GM23338 (cell line): ENCODE measurements at regions not wholly inside any gene's neighbourhood (a gene's known extent, or its start where the extent isn't known, plus 50 kb on each side); places are given as distances from the start of the nearest gene placed in this dataset.
"Not testable (repeated sequence)": the region's sequence is repeated elsewhere in the genome, so short reads cannot be mapped to it uniquely, and the experiment has no call there.

Source experiments
- ATAC-seq: fragments of 200-7000 bp; cut with Tn5 transposase; 3 replicates; pipeline ENCODE4 v1.9.1; 2020
- DNase-seq: peaks from one replicate; pipeline ENCODE4 v3.0.0-alpha.2; 2015; ENCODE audit warnings: low spot score
- H2AFZ ChIP-seq: fragments of 200-600 bp; sonication (generic); 2 replicates; pipeline ENCODE4 v1.8.0; 2016; ENCODE audit warnings: antibody characterized with exemption, mild to moderate bottlenecking, moderate library complexity
- H3F3A ChIP-seq: fragments of 200-600 bp; sonication (generic); replicated peaks from 2 replicates; pipeline ENCODE4 v1.8.0; 2017; ENCODE audit warnings: antibody characterized with exemption, mixed run types, low read depth
- H3K27ac ChIP-seq: fragments of 200-600 bp; sonication (generic); 2 replicates; pipeline ENCODE4 v1.6.1; 2016; ENCODE audit warnings: low read depth
- H3K27me3 ChIP-seq: fragments of 200-600 bp; sonication (generic); 2 replicates; pipeline ENCODE4 v1.8.0; 2016; ENCODE audit warnings: mild to moderate bottlenecking, mixed run types, moderate library complexity; ENCODE audit not compliant: insufficient read depth
- H3K36me3 ChIP-seq: fragments of 200-600 bp; sonication (generic); 2 replicates; pipeline ENCODE4 v1.8.0; 2016; ENCODE audit warnings: mild to moderate bottlenecking; ENCODE audit not compliant: insufficient read depth
- H3K4me1 ChIP-seq: fragments of 200-600 bp; sonication (generic); 2 replicates; pipeline ENCODE4 v1.8.0; 2016; ENCODE audit warnings: mild to moderate bottlenecking, moderate library complexity; ENCODE audit not compliant: insufficient read depth
- H3K4me2 ChIP-seq: fragments of 200-600 bp; sonication (generic); 2 replicates; pipeline ENCODE4 v1.7.1; 2017; ENCODE audit warnings: mixed run types
- H3K4me3 ChIP-seq: fragments of 200-600 bp; sonication (generic); 2 replicates; pipeline ENCODE4 v1.6.1; 2016; ENCODE audit warnings: mixed run types
- H3K79me2 ChIP-seq: fragments of 200-600 bp; sonication (generic); replicated peaks from 2 replicates; pipeline ENCODE4 v1.8.0; 2017; ENCODE audit warnings: mild to moderate bottlenecking; ENCODE audit not compliant: insufficient read depth
- H3K9me2 ChIP-seq: fragments of 200-600 bp; sonication (generic); 2 replicates; pipeline ENCODE4 v1.8.0; 2017; ENCODE audit not compliant: insufficient read depth
- H4K20me1 ChIP-seq: fragments of 200-600 bp; sonication (generic); replicated peaks from 2 replicates; pipeline ENCODE4 v1.8.0; 2017; ENCODE audit warnings: mild to moderate bottlenecking; ENCODE audit not compliant: insufficient read depth
- H3K27ac Mint-ChIP-seq: 2 replicates; pipeline ENCODE4 v1.8.0; 2020; ENCODE audit warnings: inconsistent platforms, mild to moderate bottlenecking, moderate library complexity, mixed read lengths
- H3K27me3 Mint-ChIP-seq: 3 replicates; pipeline ENCODE4 v1.8.0; 2022; ENCODE audit warnings: low read depth, mild to moderate bottlenecking, moderate library complexity, mixed read lengths, inconsistent platforms; ENCODE audit not compliant: insufficient read depth, poor library complexity
- H3K36me3 Mint-ChIP-seq: 3 replicates; pipeline ENCODE4 v1.8.0; 2021; ENCODE audit warnings: low read depth, mild to moderate bottlenecking, inconsistent platforms, moderate library complexity, mixed read lengths
- H3K4me1 Mint-ChIP-seq: 3 replicates; pipeline ENCODE4 v1.8.0; 2020; ENCODE audit warnings: mild to moderate bottlenecking, inconsistent platforms, mixed read lengths
- H3K4me3 Mint-ChIP-seq: 3 replicates; pipeline ENCODE4 v1.8.0; 2021; ENCODE audit warnings: moderate library complexity, mild to moderate bottlenecking, inconsistent platforms, mixed read lengths
- H3K9me3 Mint-ChIP-seq: 3 replicates; pipeline ENCODE4 v1.8.0; 2020; ENCODE audit warnings: moderate library complexity, mild to moderate bottlenecking, inconsistent platforms, mixed read lengths
- CTCF ChIP-seq, 2 experiments: fragments of 200-600 bp in 1 of 2; sonication (generic) in 1 of 2; conservative IDR thresholded peaks; 2 replicates each; pipeline versions ENCODE4 v1.5.1 to v1.6.1; 2016 to 2017; ENCODE audit warnings: antibody characterized with exemption in 2 of 2, low read depth in 2 of 2, mild to moderate bottlenecking in 2 of 2, moderate library complexity in 1 of 2
- ETS1 ChIP-seq: IDR thresholded peaks from 2 replicates; pipeline ENCODE4 v1.6.1; 2016; ENCODE audit warnings: antibody characterized with exemption
- EZH2 ChIP-seq: fragments of 200-600 bp; sonication (generic); IDR thresholded peaks from one replicate; pipeline ENCODE4 v1.8.0; 2017; ENCODE audit warnings: antibody characterized with exemption, mild to moderate bottlenecking, low read depth; ENCODE audit not compliant: unreplicated experiment
- JUNB ChIP-seq: IDR thresholded peaks from one replicate; pipeline ENCODE4 v1.6.1; 2016; ENCODE audit warnings: antibody characterized with exemption; ENCODE audit not compliant: unreplicated experiment
- POLR2AphosphoS5 ChIP-seq: IDR thresholded peaks from 2 replicates; pipeline ENCODE4 v1.6.1; 2016; ENCODE audit warnings: antibody characterized with exemption, low read depth
- REST ChIP-seq: IDR thresholded peaks from one replicate; pipeline ENCODE4 v1.6.1; 2018; ENCODE audit warnings: antibody characterized with exemption; ENCODE audit not compliant: unreplicated experiment
- ZNF114 ChIP-seq: fragments of 250-450 bp; sonication (Bioruptor Pico); IDR thresholded peaks from 2 replicates; pipeline ENCODE4 v1.5.0; 2020; ENCODE audit warnings: mild to moderate bottlenecking, moderate library complexity

- DNase-seq: not testable (repeated sequence)
Observed at GRCh38 chr6:67686225-67686624, 948.9 kb upstream of the ADGRB3 start.

GRCh38 chr6:67683960-67684359 lies 951.1 kb upstream of the ADGRB3 start:
- H3K9me3 Mint-ChIP-seq: peaks cover 4% of the 10 kb centered on the region

More at GRCh38 chr6:67686225-67686624, 948.9 kb upstream of the ADGRB3 start:
- not testable (repeated sequence) for H3F3A ChIP-seq, H3K27ac Mint-ChIP-seq, H2AFZ ChIP-seq, H3K4me1 ChIP-seq, H3K4me1 Mint-ChIP-seq, H3K4me3 Mint-ChIP-seq, H3K79me2 ChIP-seq, H3K27me3 ChIP-seq, H3K27ac ChIP-seq, H3K4me3 ChIP-seq, H3K4me2 ChIP-seq, H3K36me3 ChIP-seq, H4K20me1 ChIP-seq, H3K9me2 ChIP-seq, H3K9me3 Mint-ChIP-seq, H3K27me3 Mint-ChIP-seq, ATAC-seq
- H3K36me3 Mint-ChIP-seq: peaks cover 11% of the 10 kb centered on the region

More at GRCh38 chr6:67683960-67684359, 951.1 kb upstream of the ADGRB3 start:
- H3K9me2 ChIP-seq: no peaks in the 10 kb centered on the region
- no peaks in the 10 kb centered on the region for H3F3A ChIP-seq
- Mint-ChIP-seq H3K4me3 (no peak overlapping the region), H3K4me1 (peaks cover under 1% of the 10 kb centered on the region; the same call in 1 of the 3 replicates), H3K27ac (no peak overlapping the region), H3K36me3 (peaks cover 6% of the 10 kb centered on the region), H3K27me3 (no peaks in the 10 kb centered on the region)
- H3K36me3 ChIP-seq: no peaks in the 10 kb centered on the region; the same call in 1 of the 2 replicates
- H2AFZ ChIP-seq: no peak overlapping the region
- H3K27ac ChIP-seq: no peak overlapping the region
- no peak overlapping the region for H3K4me2 ChIP-seq
- no peaks in the 10 kb centered on the region for H3K79me2 ChIP-seq
- no peak for ATAC-seq
- DNase-seq: no peak
- no peak overlapping the region for H3K4me3 ChIP-seq
- no peaks in the 10 kb centered on the region for H4K20me1 ChIP-seq
- H3K4me1 ChIP-seq: no peaks in the 10 kb centered on the region
- no peaks in the 10 kb centered on the region for H3K27me3 ChIP-seq
- no peak for TF ChIP-seq EZH2
- TF ChIP-seq ZNF114 (CRISPR knock-in tag): no peak
- TF ChIP-seq JUNB: no peak
- no peak for TF ChIP-seq REST
- no peak for TF ChIP-seq POLR2AphosphoS5
- TF ChIP-seq CTCF (conservative IDR thresholded peaks at IDR 0.05; ENCODE audit: low read depth in 2 of 2): no peak
- TF ChIP-seq ETS1: no peak
